Epithelial cell of proximal tubule (primary cell): ENCODE measurements at regions not wholly inside any gene's neighbourhood (a gene's known extent, or its start where the extent isn't known, plus 50 kb on each side); places are given as distances from the start of the nearest gene placed in this dataset.
"Not testable (repeated sequence)": the region's sequence is repeated elsewhere in the genome, so short reads cannot be mapped to it uniquely, and the experiment has no call there.

Source experiments
- DNase-seq: peaks from one replicate; pipeline ENCODE4 v3.0.0-alpha.2; 2011; ENCODE audit warnings: low read depth
- H3K4me3 ChIP-seq: 2 replicates; pipeline ENCODE4 v1.5.1; 2011; ENCODE audit warnings: low read depth, mild to moderate bottlenecking, low read length
- CTCF ChIP-seq: conservative IDR thresholded peaks from 2 replicates; pipeline ENCODE4 v1.5.1; 2012; ENCODE audit warnings: low read depth, mild to moderate bottlenecking, low read length

GRCh38 chr1:47661040-47661439 lies 223.2 kb downstream of the FOXD2 start:
- no peak for DNase-seq
- no peak overlapping the region for H3K4me3 ChIP-seq
- no peak for TF ChIP-seq CTCF

- no peak for DNase-seq
- no peak overlapping the region for H3K4me3 ChIP-seq
- no peak for TF ChIP-seq CTCF
Measured at GRCh38 chr1:47662068-47662467, 224.2 kb downstream of the FOXD2 start.

GRCh38 chr1:47663286-47663685 lies 225.4 kb downstream of the FOXD2 start:
- no peak for TF ChIP-seq CTCF
- DNase-seq: no peak
- H3K4me3 ChIP-seq: no peak overlapping the region

GRCh38 chr1:47664356-47664755 lies 226.5 kb downstream of the FOXD2 start:
- no peak for TF ChIP-seq CTCF
- DNase-seq: no peak
- H3K4me3 ChIP-seq: no peak overlapping the region

GRCh38 chr1:47664896-47665295 lies 227.1 kb downstream of the FOXD2 start:
- not testable (repeated sequence) for DNase-seq, H3K4me3 ChIP-seq

GRCh38 chr1:47669081-47669585 lies 231.3 kb downstream of the FOXD2 start:
- DNase-seq: no peak
- TF ChIP-seq CTCF: no peak
- no peak overlapping the region for H3K4me3 ChIP-seq

- TF ChIP-seq CTCF: no peak
- no peak for DNase-seq
- no peak overlapping the region for H3K4me3 ChIP-seq
Measured at GRCh38 chr1:47672622-47673021, 234.8 kb downstream of the FOXD2 start.
